Ovary (tissue), 3 donors: ENCODE measurements at regions not wholly inside any gene's neighbourhood (a gene's known extent, or its start where the extent isn't known, plus 50 kb on each side); places are given as distances from the start of the nearest gene placed in this dataset.

Experiments used
- EP300 ChIP-seq: sonication (generic); formaldehyde crosslinking; IDR thresholded peaks from one replicate; pipeline ENCODE4 v1.6.1; 2017; ENCODE audit warnings: antibody characterized with exemption
- POLR2A ChIP-seq: fragments of 450-650 bp; IDR thresholded peaks from one replicate; pipeline ENCODE4 v1.6.1; 2017; ENCODE audit warnings: antibody characterized with exemption, mild to moderate bottlenecking, moderate library complexity
- TF ChIP-seq, protein P1 (sequence below), 3 donors: fragments of 450-650 bp in 2 of 3; fragments of 200-600 bp in 1 of 3; IDR thresholded peaks; one replicate each; pipeline versions ENCODE4 v1.5.1 to v1.8.0; 2016 to 2022; ENCODE audit warnings: antibody characterized with exemption in 3 of 3, mild to moderate bottlenecking in 1 of 3
- donor health status: DM: no; HTN: no; CAD: no.

DNA sequence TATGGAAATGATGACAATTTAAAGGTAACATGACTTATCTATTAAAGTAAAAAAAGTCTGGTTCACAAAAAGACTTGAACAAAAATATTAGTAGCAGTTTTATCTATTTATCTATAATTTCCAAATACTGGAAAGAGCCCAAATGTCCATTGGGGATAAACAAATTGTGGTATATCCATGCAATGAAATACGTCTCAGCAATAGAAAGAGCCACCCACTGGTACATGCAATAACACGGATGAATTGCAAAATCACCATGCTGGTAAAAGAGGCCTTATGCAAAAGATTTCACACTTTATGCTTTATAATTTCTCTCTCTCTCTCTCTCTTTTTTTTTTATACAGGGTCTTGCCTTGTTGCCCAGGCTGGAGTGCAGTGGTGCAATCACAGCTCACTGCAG, 91.4 kb upstream of the ASAP2 start:
- TF ChIP-seq EP300, result no peak
- TF ChIP-seq POLR2A, result no peak
- TF ChIP-seq, protein P1, sequence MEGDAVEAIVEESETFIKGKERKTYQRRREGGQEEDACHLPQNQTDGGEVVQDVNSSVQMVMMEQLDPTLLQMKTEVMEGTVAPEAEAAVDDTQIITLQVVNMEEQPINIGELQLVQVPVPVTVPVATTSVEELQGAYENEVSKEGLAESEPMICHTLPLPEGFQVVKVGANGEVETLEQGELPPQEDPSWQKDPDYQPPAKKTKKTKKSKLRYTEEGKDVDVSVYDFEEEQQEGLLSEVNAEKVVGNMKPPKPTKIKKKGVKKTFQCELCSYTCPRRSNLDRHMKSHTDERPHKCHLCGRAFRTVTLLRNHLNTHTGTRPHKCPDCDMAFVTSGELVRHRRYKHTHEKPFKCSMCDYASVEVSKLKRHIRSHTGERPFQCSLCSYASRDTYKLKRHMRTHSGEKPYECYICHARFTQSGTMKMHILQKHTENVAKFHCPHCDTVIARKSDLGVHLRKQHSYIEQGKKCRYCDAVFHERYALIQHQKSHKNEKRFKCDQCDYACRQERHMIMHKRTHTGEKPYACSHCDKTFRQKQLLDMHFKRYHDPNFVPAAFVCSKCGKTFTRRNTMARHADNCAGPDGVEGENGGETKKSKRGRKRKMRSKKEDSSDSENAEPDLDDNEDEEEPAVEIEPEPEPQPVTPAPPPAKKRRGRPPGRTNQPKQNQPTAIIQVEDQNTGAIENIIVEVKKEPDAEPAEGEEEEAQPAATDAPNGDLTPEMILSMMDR (IDR thresholded peaks at IDR 0.05), result no peak
